Panc1 (cell line): ENCODE measurements at regions not wholly inside any gene's neighbourhood (a gene's known extent, or its start where the extent isn't known, plus 50 kb on each side); places are given as distances from the start of the nearest gene placed in this dataset.
"Not testable (repeated sequence)": the region's sequence is repeated elsewhere in the genome, so short reads cannot be mapped to it uniquely, and the experiment has no call there.

Source experiments
- ATAC-seq: fragments of 200-7000 bp; cut with Tn5 transposase; 2 replicates; pipeline ENCODE4 v1.9.1; 2020; ENCODE audit warnings: mild to moderate bottlenecking, moderate library complexity
- BruUV-seq: library from RNA; stranded (reverse); fragments of 400-500 nt; replicated peaks from 2 replicates; lab custom pipeline; 2021; lab: Mats Ljungman, UMichigan
- CTCF ChIA-PET: fragments of 300-600 bp; sonication (Branson Sonifier 250); formaldehyde crosslinking; loops from one replicate; lab custom pipeline; 2022; ENCODE audit warnings: antibody characterized with exemption; lab: Charles Lee
- POLR2A ChIA-PET: fragments of 300-600 bp; sonication (Branson Sonifier 250); formaldehyde crosslinking; loops from one replicate; lab custom pipeline; 2022; ENCODE audit warnings: antibody characterized with exemption; lab: Charles Lee
- DNase-seq: peaks from one replicate; pipeline ENCODE4 v3.0.0-alpha.2; 2010; ENCODE audit warnings: low read depth, low spot score
- H3K27ac ChIP-seq: 2 replicates; pipeline ENCODE4 v1.5.1; 2011; ENCODE audit warnings: mild to moderate bottlenecking, low read length, inconsistent platforms
- H3K27me3 ChIP-seq: fragments of 200-500 bp; sonication (Bioruptor generic); 2 replicates; pipeline ENCODE4 v1.6.0; 2014; ENCODE audit warnings: low read length, inconsistent platforms; ENCODE audit not compliant: control insufficient read depth, insufficient read depth
- H3K36me3 ChIP-seq: fragments of 200-500 bp; sonication (Bioruptor generic); 2 replicates; pipeline ENCODE4 v1.5.1; 2014; ENCODE audit warnings: inconsistent platforms, mild to moderate bottlenecking, low read length, moderate library complexity; ENCODE audit not compliant: control insufficient read depth, insufficient read depth
- H3K4me1 ChIP-seq: 2 replicates; pipeline ENCODE4 v1.5.1; 2011; ENCODE audit warnings: inconsistent platforms, mild to moderate bottlenecking, low read length, moderate library complexity; ENCODE audit not compliant: control insufficient read depth, insufficient read depth
- H3K4me3 ChIP-seq, 2 experiments: 2 replicates each; pipeline ENCODE4 v1.5.1; 2011 to 2012; ENCODE audit warnings: low read depth in 2 of 2, low read length in 2 of 2, mild to moderate bottlenecking in 2 of 2, inconsistent platforms in 1 of 2, moderate library complexity in 1 of 2
- H3K9me3 ChIP-seq: fragments of 200-500 bp; sonication (Bioruptor generic); 2 replicates; pipeline ENCODE4 v1.5.1; 2014; ENCODE audit warnings: low read depth, mild to moderate bottlenecking, inconsistent platforms, low read length, moderate library complexity; ENCODE audit not compliant: control insufficient read depth, insufficient read depth
- POLR2AphosphoS5 ChIP-seq: IDR thresholded peaks from 2 replicates; pipeline ENCODE4 v1.6.1; 2012; ENCODE audit warnings: mild to moderate bottlenecking, low read depth, low read length, moderate library complexity
- SIN3A ChIP-seq: IDR thresholded peaks from 2 replicates; pipeline ENCODE4 v1.6.1; 2012; ENCODE audit warnings: low read depth, mild to moderate bottlenecking, low read length, moderate library complexity, borderline replicate concordance; ENCODE audit not compliant: insufficient read depth
- TCF7L2 ChIP-seq: IDR thresholded peaks from 2 replicates; pipeline ENCODE4 v1.6.1; 2011; ENCODE audit warnings: mild to moderate bottlenecking, low read depth, low read length, inconsistent platforms
- in situ Hi-C: cut with HindIII; loops from 2 replicates; pipeline ENCODE4 v1.10.0; 2016; ENCODE audit warnings: low sequenced_read_pairs, low pct_unique_long_range_greater_than_20kb
- intact Hi-C: fragments of 100-400 bp; cut with micrococcal nuclease; formaldehyde crosslinking; loops from one replicate; pipeline ENCODE4 v1.10.0; 2022; ENCODE audit not compliant: unreplicated experiment
- TF ChIP-seq, protein P1 (sequence below): fragments of 450-650 bp; IDR thresholded peaks from 2 replicates; pipeline ENCODE4 v1.5.1; 2017; ENCODE audit warnings: mild to moderate bottlenecking
- TF ChIP-seq, protein P2 (sequence below), 2 experiments: IDR thresholded peaks; 2 replicates each; pipeline ENCODE4 v1.6.1; 2011 to 2012; ENCODE audit warnings: low read depth in 2 of 2, control low read depth in 1 of 2, low read length in 1 of 2, mild to moderate bottlenecking in 1 of 2, moderate library complexity in 1 of 2; ENCODE audit not compliant: insufficient read depth in 1 of 2

DNA sequence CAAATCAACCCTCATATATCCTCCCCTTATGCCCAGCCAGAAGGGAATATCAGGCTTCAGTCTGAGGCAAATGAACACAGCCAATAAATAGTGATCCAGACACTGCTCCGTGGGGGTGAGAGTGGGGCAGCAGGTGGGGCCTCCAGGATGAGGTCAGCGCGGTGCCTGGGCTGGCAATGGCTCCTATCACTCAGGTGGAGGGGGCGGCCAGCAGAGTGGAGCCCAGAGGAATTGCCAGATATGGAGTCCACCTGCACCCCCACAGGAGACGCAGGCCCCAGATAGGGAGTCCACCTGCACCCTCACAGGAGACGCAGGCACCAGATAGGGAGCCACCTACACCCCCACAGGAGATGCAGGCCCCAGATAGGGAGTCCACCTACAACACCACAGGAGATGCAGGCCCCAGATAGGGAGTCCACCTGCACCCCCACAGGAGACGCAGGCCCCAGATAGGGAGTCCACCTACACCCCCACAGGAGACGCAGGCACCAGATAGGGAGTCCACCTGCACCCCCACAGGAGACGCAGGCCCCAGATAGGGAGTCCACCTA lies 78.0 kb upstream of the PPP2R2D start:
- ATAC-seq = no peak
- CTCF ChIA-PET = no interaction called here
- BruUV-seq = no TSS peak
- TF ChIP-seq, protein P1, sequence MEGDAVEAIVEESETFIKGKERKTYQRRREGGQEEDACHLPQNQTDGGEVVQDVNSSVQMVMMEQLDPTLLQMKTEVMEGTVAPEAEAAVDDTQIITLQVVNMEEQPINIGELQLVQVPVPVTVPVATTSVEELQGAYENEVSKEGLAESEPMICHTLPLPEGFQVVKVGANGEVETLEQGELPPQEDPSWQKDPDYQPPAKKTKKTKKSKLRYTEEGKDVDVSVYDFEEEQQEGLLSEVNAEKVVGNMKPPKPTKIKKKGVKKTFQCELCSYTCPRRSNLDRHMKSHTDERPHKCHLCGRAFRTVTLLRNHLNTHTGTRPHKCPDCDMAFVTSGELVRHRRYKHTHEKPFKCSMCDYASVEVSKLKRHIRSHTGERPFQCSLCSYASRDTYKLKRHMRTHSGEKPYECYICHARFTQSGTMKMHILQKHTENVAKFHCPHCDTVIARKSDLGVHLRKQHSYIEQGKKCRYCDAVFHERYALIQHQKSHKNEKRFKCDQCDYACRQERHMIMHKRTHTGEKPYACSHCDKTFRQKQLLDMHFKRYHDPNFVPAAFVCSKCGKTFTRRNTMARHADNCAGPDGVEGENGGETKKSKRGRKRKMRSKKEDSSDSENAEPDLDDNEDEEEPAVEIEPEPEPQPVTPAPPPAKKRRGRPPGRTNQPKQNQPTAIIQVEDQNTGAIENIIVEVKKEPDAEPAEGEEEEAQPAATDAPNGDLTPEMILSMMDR = no peak
- no peak for TF ChIP-seq TCF7L2
- TF ChIP-seq, protein P2, sequence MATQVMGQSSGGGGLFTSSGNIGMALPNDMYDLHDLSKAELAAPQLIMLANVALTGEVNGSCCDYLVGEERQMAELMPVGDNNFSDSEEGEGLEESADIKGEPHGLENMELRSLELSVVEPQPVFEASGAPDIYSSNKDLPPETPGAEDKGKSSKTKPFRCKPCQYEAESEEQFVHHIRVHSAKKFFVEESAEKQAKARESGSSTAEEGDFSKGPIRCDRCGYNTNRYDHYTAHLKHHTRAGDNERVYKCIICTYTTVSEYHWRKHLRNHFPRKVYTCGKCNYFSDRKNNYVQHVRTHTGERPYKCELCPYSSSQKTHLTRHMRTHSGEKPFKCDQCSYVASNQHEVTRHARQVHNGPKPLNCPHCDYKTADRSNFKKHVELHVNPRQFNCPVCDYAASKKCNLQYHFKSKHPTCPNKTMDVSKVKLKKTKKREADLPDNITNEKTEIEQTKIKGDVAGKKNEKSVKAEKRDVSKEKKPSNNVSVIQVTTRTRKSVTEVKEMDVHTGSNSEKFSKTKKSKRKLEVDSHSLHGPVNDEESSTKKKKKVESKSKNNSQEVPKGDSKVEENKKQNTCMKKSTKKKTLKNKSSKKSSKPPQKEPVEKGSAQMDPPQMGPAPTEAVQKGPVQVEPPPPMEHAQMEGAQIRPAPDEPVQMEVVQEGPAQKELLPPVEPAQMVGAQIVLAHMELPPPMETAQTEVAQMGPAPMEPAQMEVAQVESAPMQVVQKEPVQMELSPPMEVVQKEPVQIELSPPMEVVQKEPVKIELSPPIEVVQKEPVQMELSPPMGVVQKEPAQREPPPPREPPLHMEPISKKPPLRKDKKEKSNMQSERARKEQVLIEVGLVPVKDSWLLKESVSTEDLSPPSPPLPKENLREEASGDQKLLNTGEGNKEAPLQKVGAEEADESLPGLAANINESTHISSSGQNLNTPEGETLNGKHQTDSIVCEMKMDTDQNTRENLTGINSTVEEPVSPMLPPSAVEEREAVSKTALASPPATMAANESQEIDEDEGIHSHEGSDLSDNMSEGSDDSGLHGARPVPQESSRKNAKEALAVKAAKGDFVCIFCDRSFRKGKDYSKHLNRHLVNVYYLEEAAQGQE (IDR thresholded peaks at IDR 0.05; ENCODE audit: insufficient read depth in 1 of 2, low read depth in 2 of 2, low read length in 1 of 2) = no peak
- no peak for TF ChIP-seq SIN3A
- TF ChIP-seq POLR2AphosphoS5 = no peak
- POLR2A ChIA-PET = no interaction called here
- Histone ChIP-seq H3K4me3 (no peak overlapping the region), H3K9me3 (no peaks in the 10 kb centered on the region), H3K27ac (no peak overlapping the region), H3K27me3 (no peaks in the 10 kb centered on the region; the same call in none of the 2 replicates), H3K4me1 (peaks cover 18% of the 10 kb centered on the region), H3K36me3 (no peaks in the 10 kb centered on the region)
- in situ Hi-C loops (no loop called here), intact Hi-C loops (no loop called here)
- no peak for DNase-seq

DNA sequence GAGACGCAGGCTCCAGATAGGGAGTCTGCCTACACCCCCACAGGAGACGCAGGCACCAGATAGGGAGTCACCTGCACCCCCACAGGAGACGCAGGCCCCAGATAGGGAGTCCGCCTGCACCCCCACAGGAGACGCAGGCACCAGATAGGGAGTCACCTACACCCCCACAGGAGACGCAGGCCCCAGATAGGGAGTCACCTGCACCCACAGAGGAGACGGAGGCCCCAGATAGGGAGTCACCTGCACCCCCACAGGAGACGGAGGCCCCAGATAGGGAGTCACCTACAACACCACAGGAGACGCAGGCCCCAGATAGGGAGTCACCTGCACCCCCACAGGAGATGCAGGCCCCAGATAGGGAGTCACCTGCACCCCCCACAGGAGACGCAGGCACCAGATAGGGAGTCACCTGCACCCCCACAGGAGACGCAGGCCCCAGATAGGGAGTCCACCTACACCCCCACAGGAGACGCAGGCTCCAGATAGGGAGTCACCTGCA lies 77.2 kb upstream of the PPP2R2D start:
- BruUV-seq, intact Hi-C loops, H3K4me3 ChIP-seq, DNase-seq, H3K36me3 ChIP-seq, CTCF ChIA-PET, H3K27ac ChIP-seq, in situ Hi-C loops, ATAC-seq, H3K9me3 ChIP-seq, POLR2A ChIA-PET, H3K27me3 ChIP-seq: not testable (repeated sequence)
- H3K4me1 ChIP-seq = peaks cover 18% of the 10 kb centered on the region

GRCh38 chr10:131824371-131825149 lies 76.2 kb upstream of the PPP2R2D start:
- H3K9me3 ChIP-seq = no peaks in the 10 kb centered on the region
- no peak for DNase-seq
- TF ChIP-seq, protein P2 (IDR thresholded peaks at IDR 0.05; ENCODE audit: insufficient read depth in 1 of 2, low read depth in 2 of 2, low read length in 1 of 2) = no peak
- TF ChIP-seq POLR2AphosphoS5 = no peak
- no peak for TF ChIP-seq TCF7L2
- TF ChIP-seq, protein P1 = no peak
- no peak for TF ChIP-seq SIN3A
- in situ Hi-C loops (no loop called here), intact Hi-C loops (no loop called here)
- no peak overlapping the region for H3K27ac ChIP-seq
- no peak overlapping the region for H3K4me3 ChIP-seq
- H3K27me3 ChIP-seq = no peaks in the 10 kb centered on the region; the same call in 1 of the 2 replicates
- BruUV-seq = no TSS peak
- peaks cover 18% of the 10 kb centered on the region for H3K4me1 ChIP-seq
- ATAC-seq = peak; percentile 80
- ChIA-PET POLR2A (no interaction called here), CTCF (no interaction called here)
- H3K36me3 ChIP-seq = no peaks in the 10 kb centered on the region
